GM18502 (cell line): ENCODE measurements at regions not wholly inside any gene's neighbourhood (a gene's known extent, or its start where the extent isn't known, plus 50 kb on each side); places are given as distances from the start of the nearest gene placed in this dataset.
"Not testable (repeated sequence)": the region's sequence is repeated elsewhere in the genome, so short reads cannot be mapped to it uniquely, and the experiment has no call there.

Experiments used
- ATAC-seq: cut with Tn5 transposase; IDR thresholded peaks from one replicate; pipeline ENCODE4 v1.9.1; 2021; ENCODE audit warnings: mild to moderate bottlenecking; ENCODE audit not compliant: unreplicated experiment, poor library complexity

DNA sequence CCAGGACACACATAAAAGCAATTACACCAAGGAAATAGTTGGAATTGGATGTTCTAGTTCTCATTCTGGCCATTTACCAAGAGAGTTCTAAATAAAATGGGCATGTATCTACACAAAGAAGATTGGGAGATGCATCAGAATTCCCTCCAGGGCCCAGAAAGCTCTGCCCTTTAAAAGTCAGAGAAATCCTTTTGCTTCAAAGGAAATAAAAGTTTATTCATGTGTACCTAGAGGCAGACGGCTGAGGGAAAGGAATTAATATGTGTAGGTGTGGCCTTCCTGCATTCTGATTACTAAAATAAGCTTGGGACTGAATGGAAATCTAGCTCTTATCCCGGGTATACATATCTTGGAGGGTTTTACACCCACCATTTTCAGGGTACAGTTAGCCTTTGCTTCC lies 719.4 kb downstream of the SEMA5A start:
- no peak for ATAC-seq

DNA sequence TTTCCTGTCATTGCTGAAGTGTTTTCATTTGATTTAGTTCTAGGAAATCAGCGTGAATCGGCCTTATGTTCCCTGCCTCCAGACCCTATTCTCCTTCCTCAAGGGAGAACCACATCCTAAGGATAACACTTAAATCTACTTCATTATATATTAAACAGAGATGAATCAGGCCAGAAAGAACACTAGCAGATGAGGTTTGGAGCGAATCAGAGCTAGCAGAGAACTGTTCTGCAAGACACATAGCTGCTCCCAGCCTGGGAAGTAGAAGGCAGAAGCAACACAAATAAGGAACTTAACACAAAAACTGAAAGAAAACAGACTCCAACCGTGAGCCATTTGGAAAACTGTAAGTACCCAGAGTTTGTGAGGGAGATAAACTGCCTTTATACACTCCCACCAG lies 718.2 kb downstream of the SEMA5A start:
- no peak for ATAC-seq

DNA sequence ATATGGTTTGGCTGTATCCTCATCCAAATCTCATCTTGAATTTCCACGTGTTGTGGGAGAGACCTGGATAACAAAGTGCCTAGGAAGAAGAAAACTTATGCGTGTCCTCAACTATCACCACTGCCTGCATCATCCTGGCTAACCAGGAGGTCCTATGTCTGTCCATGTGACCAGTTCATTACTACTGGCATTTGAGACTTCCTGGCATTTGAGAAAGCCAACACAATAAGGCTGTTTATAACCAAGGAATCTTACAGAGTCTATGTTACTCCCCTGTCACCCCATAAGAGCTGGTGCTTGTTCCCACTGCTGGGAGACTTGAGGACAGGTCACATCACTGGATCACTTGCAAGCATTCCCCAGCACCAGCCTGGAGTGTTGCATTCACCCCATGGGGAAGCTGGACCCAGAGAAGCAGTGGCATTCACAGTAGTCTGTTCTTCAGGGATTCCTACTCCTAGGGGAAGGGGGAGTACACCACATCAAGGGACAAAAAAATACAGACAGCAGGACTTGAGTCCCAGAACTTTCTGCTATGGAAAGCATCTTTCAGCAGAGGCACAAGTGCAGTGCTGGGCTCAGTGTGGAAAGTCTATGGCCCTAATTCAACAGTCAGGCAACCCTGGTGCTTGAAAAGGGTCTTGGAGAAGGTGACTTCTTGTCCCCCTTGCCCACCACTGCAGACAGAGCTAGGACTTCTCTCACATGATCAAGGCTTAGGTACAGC lies 717.1 kb downstream of the SEMA5A start:
- no peak for ATAC-seq

DNA sequence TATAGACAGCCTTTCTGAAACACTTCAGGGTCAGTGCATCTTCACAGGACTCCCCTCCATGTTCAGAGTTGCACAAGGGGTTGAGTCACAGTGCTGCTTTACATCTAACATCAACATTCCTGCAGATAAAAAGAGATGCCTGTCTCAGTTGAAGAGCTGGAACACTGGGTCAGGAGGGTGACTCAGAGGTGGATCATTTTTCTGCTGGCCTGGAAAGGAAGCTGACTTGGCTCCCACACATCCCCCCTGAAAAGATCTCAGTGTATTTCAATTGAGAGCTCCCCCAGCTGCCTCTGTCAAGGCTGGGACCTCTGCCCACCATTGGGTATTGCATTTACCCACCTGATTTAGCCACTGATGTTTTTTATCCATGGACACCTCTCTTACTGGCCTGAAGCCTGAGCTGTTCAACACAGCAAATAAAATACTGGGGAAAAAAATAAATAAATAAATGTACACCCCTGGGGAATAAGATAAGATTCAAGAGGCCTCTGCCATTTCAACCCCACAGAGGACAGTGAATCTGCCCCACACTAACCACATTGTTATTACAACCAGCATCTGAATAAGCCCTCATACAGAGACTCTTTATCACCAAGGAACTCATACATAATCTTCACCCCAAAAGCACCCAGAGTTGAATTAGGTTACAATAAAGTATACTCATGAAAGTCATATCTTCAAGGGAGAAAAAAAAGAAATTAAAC lies 716.4 kb downstream of the SEMA5A start:
- ATAC-seq: no peak

DNA sequence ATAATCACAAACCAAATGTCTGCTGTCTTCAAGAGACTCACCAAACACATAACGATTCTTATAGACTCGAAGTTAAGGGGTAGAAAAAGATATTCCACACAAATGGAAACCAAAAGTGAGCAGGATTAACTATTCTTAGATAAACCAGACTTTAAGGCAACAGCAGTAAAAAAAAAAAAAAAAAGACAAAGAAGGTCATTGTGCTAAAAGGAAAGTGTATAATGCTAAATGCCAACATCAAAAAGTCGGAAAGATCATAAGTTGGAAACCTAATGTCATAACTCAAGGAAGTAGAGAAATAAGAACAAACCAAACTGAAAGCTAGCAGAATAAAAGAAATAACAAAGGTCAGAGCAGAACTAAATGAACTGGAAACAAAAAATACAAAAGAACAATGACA lies 714.6 kb downstream of the SEMA5A start:
- no peak for ATAC-seq

DNA sequence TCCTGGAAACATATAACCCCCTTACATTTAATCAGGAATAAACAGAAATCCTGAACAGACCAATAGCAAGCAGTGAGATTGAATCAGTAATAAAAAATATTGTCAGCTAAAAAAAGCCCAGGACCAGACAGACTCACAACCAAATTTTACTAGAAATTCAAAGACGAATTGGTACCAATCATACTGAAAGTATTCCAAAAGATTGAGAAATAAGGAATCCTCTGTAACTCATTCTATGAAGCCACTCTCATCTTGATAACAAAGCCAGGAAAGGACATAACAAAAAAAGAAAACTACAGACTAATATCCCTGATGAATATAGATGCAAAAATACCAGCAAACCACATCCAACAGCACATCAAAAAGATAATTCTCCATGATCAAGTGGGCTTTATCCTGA lies 714.0 kb downstream of the SEMA5A start:
- no peak for ATAC-seq

DNA sequence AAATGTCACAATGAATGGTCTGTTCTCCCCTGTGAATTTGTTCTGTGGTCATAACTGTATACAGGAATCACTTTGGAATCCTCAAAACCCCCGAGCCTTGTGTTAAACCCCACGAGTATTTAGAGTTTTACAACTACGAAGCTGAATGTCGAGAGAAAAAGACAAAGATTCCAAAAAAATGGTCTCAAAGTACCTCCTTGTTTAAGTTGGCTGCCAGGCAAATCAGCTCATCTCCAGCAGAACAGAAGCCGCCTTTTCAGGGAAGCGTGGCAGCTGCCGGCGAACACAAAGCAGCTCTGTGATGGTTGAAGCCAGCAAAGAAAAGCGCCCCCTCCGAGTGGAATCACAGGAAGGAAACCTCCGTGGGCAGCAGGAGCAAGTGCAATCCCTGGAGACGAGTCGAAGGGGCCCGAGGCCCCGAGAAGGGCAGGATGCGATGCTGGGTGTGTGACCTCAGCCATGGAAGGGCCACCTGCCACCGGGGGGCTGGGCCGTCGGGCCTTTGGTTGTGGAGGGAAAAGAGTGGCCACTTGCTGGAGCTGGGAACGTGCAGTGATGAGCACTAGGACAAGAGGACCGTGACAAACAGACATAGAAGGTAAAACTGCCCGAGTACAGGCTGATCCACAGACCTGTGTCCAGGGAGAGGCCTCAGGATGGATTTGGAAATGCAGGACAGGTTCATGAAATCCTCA lies 706.4 kb downstream of the SEMA5A start:
- no peak for ATAC-seq

DNA sequence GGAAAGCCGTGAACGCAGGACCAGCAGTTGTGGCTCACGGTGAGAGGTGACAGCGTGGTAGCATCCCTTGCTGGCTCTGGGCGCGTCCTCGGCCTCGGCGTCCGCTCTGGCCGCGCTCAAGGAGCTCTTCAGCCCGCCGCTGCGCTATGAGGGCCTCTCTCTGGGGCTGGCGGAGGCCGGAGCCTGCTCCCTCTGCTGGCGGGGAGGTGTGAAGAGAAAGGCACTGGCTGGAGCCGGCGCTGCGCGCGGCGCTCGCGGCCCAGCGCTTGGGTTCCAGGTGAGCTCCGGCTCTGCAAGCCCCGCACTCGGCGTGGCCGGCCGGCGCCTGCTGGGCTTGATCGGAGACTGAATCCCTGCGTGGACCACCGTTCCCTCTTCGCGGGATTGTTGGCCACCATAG lies 705.6 kb downstream of the SEMA5A start:
- ATAC-seq: no peak

DNA sequence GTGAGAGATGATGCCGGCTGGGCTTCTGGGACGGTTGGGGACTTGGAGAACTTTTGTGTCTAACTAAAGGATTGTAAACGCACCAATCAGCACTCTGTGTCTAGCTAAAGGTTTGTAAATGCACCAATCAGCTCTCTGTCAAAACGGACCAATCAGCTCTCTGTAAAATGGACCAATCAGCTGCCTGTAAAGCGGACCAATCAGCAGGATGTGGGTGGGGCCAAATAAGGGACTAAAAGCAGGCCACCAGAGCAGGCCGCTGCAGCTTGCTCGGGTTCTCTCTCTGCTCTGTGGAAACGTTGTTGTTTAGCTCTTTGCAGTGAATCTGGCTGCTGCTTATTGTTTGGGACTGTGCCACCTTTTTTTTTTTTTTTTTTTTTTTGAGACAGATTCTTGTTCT lies 705.1 kb downstream of the SEMA5A start:
- ATAC-seq: not testable (repeated sequence)

DNA sequence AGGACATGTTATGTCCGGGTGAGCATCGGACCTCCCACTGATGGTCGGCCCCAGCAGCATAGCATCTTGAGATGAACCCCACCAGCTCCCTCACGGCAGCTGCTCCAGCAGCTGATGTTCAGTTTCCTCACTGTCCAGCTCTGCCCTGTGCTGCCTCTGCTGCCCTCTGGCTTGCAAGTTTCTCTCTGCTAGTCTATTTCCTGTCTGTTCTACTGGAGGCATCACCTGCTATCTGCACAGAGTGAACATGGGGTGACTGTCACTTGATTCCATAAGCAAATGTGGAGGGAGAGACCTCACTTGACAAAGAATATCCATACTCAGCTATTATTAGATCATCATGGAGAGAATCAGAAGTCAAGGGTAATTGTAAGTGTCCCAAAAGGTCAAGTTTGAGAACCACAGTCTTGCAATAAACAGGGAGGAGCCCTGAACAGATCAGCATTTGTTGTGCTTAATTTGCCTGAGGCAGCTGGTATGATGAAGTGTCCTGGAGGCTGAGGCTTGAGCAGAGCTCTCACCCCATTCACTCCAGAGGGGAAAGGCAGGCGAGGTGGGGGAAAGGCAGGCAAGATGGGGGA lies 702.8 kb downstream of the SEMA5A start:
- ATAC-seq: no peak

DNA sequence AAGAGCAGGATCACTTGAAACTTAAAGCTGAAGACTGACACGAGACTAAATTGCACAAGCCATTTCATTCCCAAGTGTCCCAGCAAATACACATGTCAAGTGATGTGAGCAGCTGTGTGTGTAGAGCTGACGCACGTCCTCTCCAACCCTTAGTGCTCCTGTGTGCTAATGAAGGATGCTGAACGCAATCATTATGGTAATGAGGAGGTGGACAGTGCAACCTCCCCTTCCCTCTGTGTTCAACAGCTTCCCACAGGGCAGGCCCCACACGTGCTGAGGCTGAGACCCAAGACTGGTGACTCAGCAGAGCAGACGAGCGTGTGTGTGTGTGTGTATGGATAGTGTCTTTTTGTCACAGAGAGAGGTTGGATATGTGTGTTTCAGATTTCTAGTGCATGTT lies 702.1 kb downstream of the SEMA5A start:
- ATAC-seq: no peak

DNA sequence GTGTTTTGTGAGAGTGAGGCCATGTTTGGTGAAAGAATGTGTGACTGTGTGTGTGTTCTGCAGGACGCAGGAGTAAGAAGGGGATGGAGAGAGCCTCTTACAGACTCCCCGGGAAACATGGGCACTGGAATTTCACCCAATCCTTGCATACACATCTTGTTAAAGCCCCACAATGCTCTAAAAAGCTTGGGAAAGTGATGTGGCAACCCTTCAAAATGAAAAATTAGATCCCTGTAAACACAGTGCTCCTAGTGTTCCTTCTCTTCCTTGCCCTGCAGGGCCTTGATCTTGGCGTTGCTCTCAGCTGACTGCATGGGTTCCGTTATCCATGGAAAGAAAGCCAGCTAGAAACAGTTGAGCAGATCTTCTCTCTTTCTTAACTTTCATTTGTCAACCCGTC lies 701.7 kb downstream of the SEMA5A start:
- ATAC-seq: no peak

DNA sequence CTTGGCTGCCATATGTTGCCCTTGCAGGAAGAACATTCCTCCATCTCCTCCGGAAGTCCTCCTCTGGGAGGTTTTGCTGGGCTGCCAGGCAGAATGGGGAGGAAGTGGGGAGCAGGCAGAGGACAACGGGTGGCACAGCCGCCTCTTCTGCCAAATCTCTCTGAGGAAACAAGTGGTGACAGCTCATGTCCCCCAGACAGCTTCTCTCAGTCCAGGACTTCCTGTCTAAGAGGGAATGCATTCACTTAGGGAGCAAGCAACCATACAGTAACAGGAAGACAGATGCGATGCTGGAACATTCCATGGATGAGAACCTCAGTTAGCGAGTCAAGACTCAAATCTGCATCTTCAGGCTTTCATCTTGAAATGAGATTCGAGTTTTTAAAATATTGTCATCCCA lies 701.0 kb downstream of the SEMA5A start:
- no peak for ATAC-seq

DNA sequence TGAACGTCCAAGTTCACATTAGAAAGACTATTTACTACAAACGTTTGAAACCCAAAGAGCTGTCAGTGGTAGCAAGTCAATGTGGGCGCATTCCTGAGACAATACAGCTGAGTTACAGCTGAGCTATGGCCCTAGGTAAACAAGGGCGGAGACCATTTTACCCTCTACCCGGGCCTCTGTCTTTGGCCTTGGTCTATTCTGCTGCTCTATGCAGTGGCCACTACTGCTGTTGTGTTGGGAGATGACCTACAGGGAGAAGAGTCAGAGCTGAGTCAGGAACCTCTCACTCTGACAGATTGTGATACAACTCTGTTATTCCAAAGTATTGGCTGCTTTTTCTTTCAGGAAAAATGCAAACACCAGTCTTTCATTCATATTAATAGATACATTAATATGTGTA lies 700.6 kb downstream of the SEMA5A start:
- no peak for ATAC-seq

DNA sequence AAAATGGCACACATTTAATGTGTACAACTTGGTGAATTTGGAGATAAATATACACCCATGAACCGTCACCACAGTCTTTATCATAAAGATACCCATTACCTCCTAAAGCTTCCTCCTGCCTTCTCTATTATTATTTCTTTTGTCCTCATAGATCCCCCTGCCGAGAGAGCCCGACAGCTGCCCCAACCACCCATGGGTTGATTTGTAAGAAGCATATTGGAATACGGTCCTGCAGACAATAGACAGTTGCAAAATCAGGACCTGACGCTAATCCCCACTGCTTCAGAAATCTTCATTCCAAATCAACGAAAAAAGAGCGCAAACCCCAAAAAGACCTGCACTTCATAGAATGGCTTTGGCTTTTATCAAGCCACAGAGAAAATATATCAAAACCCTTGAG lies 697.5 kb downstream of the SEMA5A start:
- no peak for ATAC-seq

DNA sequence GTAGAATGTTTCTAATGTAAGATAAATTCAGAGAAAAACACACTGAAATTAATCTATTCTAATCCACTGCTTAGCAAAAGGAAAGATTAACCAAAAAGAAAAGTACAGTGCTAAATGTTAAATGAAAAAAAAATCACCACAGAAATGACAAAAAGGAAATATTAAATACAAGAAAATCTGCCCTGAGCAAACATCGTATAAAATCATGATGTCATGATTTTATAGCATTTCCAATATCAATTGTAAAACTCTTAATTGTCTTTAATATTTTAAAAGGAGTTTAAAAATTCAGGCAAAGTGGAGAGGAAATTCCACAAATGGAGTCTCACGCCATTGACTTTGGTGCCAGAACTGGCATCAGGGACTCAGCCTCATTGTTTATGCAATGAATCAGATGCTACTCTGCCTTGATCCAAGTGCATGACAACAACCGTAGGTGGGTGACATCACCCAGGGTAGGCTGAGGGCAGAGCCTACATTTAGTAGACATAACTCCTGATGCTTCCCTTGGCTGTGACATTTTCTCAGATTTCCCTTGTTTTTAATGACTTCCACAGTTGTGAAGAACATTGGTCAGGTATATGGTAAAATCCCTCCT lies 696.8 kb downstream of the SEMA5A start:
- ATAC-seq: no peak

DNA sequence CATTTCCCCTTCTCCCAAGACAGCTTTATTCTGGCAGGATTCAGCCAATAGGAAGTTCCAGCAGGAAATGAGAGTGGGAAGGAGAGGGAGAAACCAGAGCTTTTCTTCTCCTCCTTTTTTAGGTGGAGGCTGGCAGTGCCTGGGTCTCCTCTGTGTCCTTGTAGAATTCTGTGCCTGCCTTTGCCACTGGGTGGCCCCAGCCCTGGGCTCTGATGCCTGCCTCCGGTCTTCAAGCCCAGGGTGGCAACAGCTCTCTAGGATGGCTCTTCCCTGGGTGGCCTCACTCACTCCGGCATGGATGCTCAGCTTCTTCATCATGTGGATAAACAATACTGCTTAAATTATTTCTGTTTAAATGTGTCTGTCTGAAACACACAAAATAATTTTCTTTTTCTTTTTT lies 694.8 kb downstream of the SEMA5A start:
- ATAC-seq: no peak

DNA sequence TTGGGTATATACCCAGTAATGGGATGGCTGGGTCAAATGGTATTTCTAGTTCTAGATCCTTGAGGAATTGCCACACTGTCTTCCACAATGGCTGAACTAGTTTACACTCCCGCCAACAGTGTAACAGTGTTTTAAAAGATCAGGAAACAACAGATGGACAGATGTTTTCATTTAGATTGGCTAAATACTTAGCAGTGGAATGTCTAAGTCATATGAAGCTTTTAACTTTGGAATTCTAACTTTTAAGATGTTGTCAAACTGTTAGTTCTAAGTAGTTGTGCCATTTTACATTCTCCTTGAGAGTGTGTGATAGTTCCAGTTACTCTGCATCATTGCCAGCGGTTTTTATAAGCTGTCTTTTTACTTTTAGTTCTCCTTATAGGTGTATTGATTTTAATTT lies 688.8 kb downstream of the SEMA5A start:
- no peak for ATAC-seq

DNA sequence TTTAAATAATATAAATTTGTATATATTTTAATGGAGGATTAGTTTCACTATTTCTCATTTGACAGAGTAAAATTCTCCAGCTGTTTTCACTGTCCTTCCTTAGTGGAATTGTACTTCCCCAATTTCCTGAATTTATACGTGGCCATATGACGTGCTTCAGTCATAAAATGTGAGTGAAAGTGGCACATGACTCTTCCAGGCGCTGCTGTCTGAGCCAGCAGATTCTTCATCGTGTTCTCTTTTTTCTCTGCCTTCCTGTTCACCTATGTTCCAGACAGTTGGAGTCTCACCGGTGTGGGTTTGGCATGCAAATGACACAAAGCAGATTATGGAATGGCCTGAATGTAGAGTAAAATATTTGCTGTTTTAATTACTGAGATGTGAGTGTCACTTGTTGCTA lies 684.1 kb downstream of the SEMA5A start:
- no peak for ATAC-seq

DNA sequence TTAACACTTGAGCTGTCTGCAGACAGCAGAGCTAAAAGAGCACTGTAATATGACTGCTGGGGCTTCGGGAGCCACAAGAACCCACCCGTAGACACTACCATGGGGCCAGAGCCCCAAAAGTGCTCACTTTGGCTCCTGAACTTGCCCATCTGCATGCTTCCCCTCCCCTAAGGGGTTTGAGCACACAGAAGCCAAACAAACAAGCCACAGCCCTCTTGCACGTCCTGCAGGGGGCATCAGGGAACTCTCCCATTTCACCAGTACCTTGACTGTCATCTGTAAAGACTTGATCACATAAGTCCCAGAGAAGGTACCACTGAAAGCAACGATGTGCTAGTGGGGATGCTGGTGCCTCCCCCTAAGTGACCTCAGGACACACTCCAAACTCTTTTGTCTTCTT lies 681.8 kb downstream of the SEMA5A start:
- no peak for ATAC-seq

DNA sequence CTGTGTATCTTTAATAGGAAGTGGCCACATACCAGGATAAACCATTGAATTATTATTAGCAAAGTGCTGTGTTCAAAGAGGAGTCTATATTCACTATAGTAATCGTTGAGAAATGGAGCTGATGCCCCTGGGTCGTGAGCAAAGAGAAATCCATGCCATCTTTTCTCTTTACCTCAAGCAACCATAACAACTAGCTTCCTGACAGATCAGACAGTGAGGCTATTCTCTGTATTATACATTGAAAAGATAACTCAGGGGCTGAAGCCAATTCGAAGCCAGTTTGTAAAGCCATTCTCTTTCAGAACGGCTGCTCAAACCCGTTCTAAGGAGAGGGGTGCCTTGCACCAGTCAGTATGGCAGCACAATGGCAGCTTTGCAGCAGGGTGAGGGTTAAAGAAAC lies 680.6 kb downstream of the SEMA5A start:
- no peak for ATAC-seq
